Glutamatergic neuron (in vitro differentiated cells): ENCODE measurements at regions not wholly inside any gene's neighbourhood (a gene's known extent, or its start where the extent isn't known, plus 50 kb on each side); places are given as distances from the start of the nearest gene placed in this dataset.

Experiments
- DNase-seq: peaks from one replicate; pipeline ENCODE4 v3.0.0; 2022
- H3K27ac Mint-ChIP-seq: one replicate; pipeline ENCODE4 v1.8.0; 2020; ENCODE audit warnings: mild to moderate bottlenecking, mixed read lengths, inconsistent platforms; ENCODE audit not compliant: unreplicated experiment
- H3K27me3 Mint-ChIP-seq: one replicate; pipeline ENCODE4 v1.8.0; 2020; ENCODE audit warnings: mild to moderate bottlenecking, moderate library complexity, mixed read lengths, inconsistent platforms; ENCODE audit not compliant: unreplicated experiment
- H3K36me3 Mint-ChIP-seq: one replicate; pipeline ENCODE4 v1.8.0; 2020; ENCODE audit warnings: mild to moderate bottlenecking, mixed read lengths, inconsistent platforms; ENCODE audit not compliant: unreplicated experiment
- H3K4me1 Mint-ChIP-seq: one replicate; pipeline ENCODE4 v1.8.0; 2020; ENCODE audit warnings: mild to moderate bottlenecking, low read depth, mixed read lengths, inconsistent platforms; ENCODE audit not compliant: unreplicated experiment
- H3K4me3 Mint-ChIP-seq: one replicate; pipeline ENCODE4 v1.8.0; 2020; ENCODE audit warnings: mild to moderate bottlenecking, mixed read lengths, inconsistent platforms; ENCODE audit not compliant: unreplicated experiment
- H3K9me3 Mint-ChIP-seq: one replicate; pipeline ENCODE4 v1.8.0; 2020; ENCODE audit warnings: mild to moderate bottlenecking, moderate library complexity, mixed read lengths, inconsistent platforms; ENCODE audit not compliant: unreplicated experiment
- TF ChIP-seq, protein P1 (sequence below): fragments of 200-600 bp; sonication (generic); IDR thresholded peaks from one replicate; pipeline ENCODE4 v1.5.0; 2021; ENCODE audit not compliant: partially characterized antibody, unreplicated experiment

GRCh38 chr10:113494761-113495160, 58.1 kb upstream of the HABP2 start:
- no peak overlapping the region for H3K4me3 Mint-ChIP-seq
- no peak overlapping the region for H3K27ac Mint-ChIP-seq

DNA sequence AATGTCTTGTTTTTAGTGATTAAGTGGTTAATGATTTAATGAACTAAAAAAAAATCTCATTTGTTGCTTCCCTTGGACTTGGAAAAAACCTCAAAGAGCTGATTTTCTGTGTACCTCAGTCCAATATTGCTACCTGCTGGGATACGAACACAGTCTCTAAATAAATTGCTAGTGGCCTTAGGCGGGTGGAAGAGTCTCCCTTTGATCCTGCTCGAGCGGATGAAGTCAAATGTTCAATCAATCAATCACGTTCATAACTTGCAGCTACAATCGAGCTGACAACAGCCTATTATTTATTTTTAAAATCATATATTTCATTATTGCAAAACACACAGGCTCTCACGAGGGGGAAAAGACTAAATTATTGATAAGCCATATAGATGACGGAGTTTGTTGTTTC, 57.3 kb upstream of the HABP2 start:
- Mint-ChIP-seq H3K27me3 (peaks cover 4% of the 10 kb centered on the region), H3K9me3 (peaks cover 2% of the 10 kb centered on the region), H3K36me3 (no peaks in the 10 kb centered on the region), H3K4me1 (no peaks in the 10 kb centered on the region), H3K27ac (no peak overlapping the region), H3K4me3 (no peak overlapping the region)
- TF ChIP-seq, protein P1, sequence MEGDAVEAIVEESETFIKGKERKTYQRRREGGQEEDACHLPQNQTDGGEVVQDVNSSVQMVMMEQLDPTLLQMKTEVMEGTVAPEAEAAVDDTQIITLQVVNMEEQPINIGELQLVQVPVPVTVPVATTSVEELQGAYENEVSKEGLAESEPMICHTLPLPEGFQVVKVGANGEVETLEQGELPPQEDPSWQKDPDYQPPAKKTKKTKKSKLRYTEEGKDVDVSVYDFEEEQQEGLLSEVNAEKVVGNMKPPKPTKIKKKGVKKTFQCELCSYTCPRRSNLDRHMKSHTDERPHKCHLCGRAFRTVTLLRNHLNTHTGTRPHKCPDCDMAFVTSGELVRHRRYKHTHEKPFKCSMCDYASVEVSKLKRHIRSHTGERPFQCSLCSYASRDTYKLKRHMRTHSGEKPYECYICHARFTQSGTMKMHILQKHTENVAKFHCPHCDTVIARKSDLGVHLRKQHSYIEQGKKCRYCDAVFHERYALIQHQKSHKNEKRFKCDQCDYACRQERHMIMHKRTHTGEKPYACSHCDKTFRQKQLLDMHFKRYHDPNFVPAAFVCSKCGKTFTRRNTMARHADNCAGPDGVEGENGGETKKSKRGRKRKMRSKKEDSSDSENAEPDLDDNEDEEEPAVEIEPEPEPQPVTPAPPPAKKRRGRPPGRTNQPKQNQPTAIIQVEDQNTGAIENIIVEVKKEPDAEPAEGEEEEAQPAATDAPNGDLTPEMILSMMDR: no peak
- DNase-seq: no peak

More at GRCh38 chr10:113494761-113495160, 58.1 kb upstream of the HABP2 start:
- Mint-ChIP-seq H3K36me3 (no peaks in the 10 kb centered on the region), H3K9me3 (peaks cover 2% of the 10 kb centered on the region), H3K27me3 (peaks cover 4% of the 10 kb centered on the region), H3K4me1 (no peaks in the 10 kb centered on the region)
- no peak for DNase-seq
- TF ChIP-seq, protein P1: no peak

- Mint-ChIP-seq H3K36me3 (no peaks in the 10 kb centered on the region), H3K27me3 (peaks cover 4% of the 10 kb centered on the region)
Measured at GRCh38 chr10:113496111-113497109, 56.4 kb upstream of the HABP2 start.

DNA sequence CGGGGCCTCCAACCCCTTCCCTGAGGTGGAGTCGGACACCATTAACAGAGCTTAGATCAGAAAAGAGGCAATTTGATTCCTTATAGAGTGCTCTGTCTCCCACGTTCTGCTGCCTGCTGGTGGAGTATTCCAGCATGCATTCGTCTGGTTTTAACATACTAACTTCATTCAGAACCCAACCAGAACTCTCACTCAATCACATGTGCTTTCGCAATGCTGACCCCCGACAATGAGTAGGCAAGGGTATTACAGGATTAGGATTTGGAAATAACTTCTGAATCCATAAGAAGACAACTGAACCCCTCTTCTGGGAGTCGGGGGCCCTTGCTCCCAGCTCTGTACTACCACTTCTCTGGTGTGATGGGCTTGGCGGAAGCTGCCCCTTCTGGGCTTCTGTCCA, 55.7 kb upstream of the HABP2 start:
- Mint-ChIP-seq H3K4me1 (no peaks in the 10 kb centered on the region), H3K27ac (no peak overlapping the region), H3K27me3 (peaks cover 4% of the 10 kb centered on the region), H3K36me3 (no peaks in the 10 kb centered on the region), H3K9me3 (peaks cover 2% of the 10 kb centered on the region), H3K4me3 (no peak overlapping the region)
- DNase-seq: no peak
- TF ChIP-seq, protein P1: no peak

More at GRCh38 chr10:113496111-113497109, 56.4 kb upstream of the HABP2 start:
- H3K27ac Mint-ChIP-seq: no peak overlapping the region
- TF ChIP-seq, protein P1: no peak
- H3K4me1 Mint-ChIP-seq: no peaks in the 10 kb centered on the region
- no peak for DNase-seq
- peaks cover 2% of the 10 kb centered on the region for H3K9me3 Mint-ChIP-seq
- no peak overlapping the region for H3K4me3 Mint-ChIP-seq

GRCh38 chr10:113498997-113499396, 53.9 kb upstream of the HABP2 start:
- no peak for DNase-seq
- Mint-ChIP-seq H3K27me3 (peaks cover 4% of the 10 kb centered on the region), H3K36me3 (no peaks in the 10 kb centered on the region), H3K4me1 (no peaks in the 10 kb centered on the region), H3K9me3 (no peaks in the 10 kb centered on the region), H3K4me3 (no peak overlapping the region), H3K27ac (no peak overlapping the region)
- TF ChIP-seq, protein P1: no peak
